LNCaP clone FGC (cell line): ENCODE measurements at regions not wholly inside any gene's neighbourhood (a gene's known extent, or its start where the extent isn't known, plus 50 kb on each side); places are given as distances from the start of the nearest gene placed in this dataset.
A peak's percentile ranks its signal among the peaks of the same experiment; 100 is the strongest.

ENCODE experiments used
- DNase-seq: peaks from one replicate; pipeline ENCODE4 v3.0.0-alpha.2; 2011; ENCODE audit warnings: low read depth
- H3K4me3 ChIP-seq: 2 replicates; pipeline ENCODE4 v1.5.1; 2011; ENCODE audit warnings: mild to moderate bottlenecking, low read depth, low read length, control low read depth
- CTCF ChIP-seq: IDR thresholded peaks from 2 replicates; pipeline ENCODE4 v1.5.1; 2012; ENCODE audit warnings: mild to moderate bottlenecking; ENCODE audit not compliant: control insufficient read depth, insufficient read depth; ENCODE audit errors: extremely low read depth

GRCh38 chr3:24838533-24838932, 343.9 kb upstream of the THRB start:
- TF ChIP-seq CTCF = no peak
- no peak overlapping the region; the same call in 1 of the 2 replicates for H3K4me3 ChIP-seq
- peak; percentile 92 for DNase-seq

DNA sequence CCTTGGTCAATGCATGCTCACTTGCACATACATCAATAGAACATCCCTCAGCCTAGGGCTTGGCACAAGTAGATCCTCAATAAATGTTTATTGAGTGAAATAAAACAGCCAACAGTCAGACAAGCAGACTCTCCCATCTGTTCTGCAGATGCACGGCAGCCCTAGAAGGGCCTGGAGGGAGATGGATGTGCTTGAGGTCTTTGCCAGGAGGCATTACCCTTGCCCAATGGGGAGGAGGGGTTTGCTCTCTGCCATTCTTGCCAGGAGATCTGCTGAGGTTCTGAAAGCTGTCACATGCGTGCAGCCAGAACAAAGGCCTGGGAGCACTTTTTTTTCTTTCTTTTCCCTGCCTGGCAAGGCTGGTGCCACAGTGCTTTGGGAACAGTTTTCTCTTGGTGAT, 349.3 kb upstream of the THRB start:
- no peak for TF ChIP-seq CTCF
- no peak for DNase-seq

DNA sequence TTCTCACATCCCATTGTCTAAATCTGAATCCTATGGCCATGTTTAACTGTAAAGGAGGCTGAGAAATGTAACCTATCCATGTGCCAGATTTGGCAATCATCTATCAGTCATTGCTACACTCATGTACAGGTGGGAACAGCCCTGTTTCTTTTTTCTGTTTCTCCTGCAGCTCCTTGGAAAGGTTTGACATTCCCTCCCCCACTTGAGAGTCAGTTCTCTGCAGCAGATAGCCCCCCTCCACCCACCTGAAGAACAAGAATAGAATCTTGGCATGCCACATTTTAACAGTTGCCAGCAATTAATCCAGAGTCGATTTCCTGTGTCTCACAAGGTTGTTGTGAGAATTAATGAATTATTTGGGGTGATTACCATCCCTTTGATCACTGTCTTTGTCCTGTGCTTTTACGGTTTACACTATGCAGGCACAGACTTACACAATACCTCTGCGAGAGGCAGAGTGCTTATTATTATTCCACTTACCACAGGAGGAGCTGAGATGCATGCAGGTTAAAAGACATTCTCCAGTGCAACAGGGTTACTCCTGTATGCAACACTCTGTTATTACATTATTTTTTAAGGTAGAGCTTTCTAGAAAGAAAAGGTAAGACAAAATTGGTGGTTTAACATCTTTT, 351.0 kb upstream of the THRB start:
- no peak overlapping the region for H3K4me3 ChIP-seq
- no peak for TF ChIP-seq CTCF
- DNase-seq = no peak

More for the DNA sequence above, 349.3 kb upstream of the THRB start:
- no peak overlapping the region for H3K4me3 ChIP-seq

- no peak for TF ChIP-seq CTCF
- no peak overlapping the region for H3K4me3 ChIP-seq
- DNase-seq = no peak
These were observed 351.7 kb upstream of the THRB start for GRCh38 chr3:24846286-24846860.

DNA sequence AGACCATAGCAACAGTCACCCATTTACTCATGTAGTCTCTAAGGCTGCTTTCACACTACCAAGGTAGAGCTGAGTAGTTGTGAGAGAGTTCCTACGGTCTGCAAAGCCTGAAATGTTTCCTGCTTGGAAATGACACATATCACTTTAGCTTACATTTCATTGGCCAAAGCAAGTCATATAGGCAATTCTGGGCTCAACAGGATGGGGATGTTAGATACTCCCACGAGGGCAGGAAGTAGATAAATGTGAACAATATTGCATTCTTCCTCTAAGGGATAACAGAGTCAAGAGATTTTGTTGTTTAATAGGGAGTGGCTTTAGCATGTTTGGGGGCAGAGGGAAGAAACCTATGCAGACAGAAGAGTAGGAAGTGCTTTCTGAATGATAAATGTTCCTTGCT, 355.6 kb upstream of the THRB start:
- H3K4me3 ChIP-seq = no peak overlapping the region
- TF ChIP-seq CTCF = no peak
- DNase-seq = no peak

- TF ChIP-seq CTCF = no peak
- DNase-seq = no peak
- H3K4me3 ChIP-seq = no peak overlapping the region
These were observed 359.2 kb upstream of the THRB start for GRCh38 chr3:24853685-24854490.
